Myocyte (in vitro differentiated cells): ENCODE measurements at regions not wholly inside any gene's neighbourhood (a gene's known extent, or its start where the extent isn't known, plus 50 kb on each side); places are given as distances from the start of the nearest gene placed in this dataset.

Experiments used
- DNase-seq: peaks from one replicate; pipeline ENCODE4 v3.0.0-alpha.2; 2012; ENCODE audit warnings: low read depth

DNA sequence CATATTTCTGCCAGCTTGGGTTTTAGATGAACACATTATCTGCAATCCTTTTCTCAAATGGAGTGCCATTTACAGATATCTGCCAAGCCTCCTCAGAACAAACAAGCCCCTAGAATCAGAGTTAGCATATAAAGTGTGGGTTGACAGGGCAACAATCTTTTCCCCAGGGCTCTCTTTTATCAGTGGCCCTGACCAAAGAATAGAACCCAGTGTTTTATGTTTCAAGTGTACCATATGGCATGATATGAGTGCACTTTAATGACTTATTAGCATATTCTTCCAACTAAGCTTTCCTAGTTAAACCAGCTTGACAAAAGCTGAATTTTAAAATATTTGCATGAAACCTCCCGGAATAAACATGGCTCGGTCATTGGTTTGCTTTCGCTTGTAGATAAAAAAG, 57.3 kb downstream of the EVX1 start:
- DNase-seq: no peak

DNA sequence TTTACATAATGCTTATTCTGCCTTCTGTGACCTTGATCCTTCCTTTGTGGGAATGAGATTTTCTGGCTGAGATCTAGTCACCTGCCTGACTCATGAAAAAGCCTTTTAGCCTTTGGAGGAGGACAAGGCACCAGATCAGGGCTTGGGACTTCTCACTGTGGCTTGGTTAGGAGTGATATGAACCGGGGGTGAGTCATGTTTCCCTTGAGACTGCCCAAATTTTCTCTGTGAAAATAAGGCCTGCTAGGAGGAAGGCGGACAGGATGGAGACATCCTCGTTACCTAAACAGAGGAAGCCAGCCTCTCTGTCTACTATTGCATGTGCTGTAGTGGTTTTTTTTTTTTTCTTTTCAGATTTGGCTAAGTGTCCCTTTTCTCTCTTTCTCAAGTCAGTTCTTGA, 57.8 kb downstream of the EVX1 start:
- DNase-seq: no peak

DNA sequence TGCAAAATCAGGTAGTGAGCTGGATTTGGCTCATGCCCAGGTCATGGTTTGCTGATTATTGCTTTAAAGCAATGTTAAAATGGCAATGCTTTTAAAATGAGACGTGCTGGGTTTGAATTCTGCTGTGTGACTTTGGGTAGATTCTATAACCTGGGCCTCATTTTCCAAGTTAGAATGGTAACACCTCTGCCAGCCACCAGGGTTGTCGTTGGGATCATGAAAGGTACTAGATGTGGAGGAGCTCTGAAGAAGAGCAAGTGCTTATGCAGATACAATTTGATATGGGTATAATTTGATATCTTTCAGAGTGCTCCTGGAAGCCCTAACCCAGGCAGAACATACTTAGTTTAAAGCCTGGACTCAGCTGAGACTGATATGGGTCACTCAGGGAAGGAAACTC, 60.0 kb downstream of the EVX1 start:
- DNase-seq: no peak

DNA sequence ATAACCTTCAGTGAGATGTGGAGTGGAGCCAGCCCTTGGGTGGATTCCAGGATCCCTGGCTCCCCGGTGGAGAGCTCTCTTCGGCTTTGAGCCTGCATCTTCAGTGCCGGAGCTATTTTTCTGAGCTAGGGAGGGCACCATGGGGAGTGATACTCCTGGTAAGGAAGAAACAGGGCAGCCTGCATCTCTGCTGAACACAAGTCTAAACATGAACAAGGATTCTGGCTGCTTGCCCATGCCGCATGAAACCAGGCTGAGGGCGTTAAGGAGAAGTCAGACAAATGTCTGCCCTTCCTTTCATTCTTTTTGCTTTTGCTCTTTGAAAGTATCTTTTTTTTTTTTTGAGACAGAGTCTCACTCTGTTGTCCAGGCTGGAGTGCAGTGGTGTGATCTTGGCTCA, 60.4 kb downstream of the EVX1 start:
- DNase-seq: no peak

DNA sequence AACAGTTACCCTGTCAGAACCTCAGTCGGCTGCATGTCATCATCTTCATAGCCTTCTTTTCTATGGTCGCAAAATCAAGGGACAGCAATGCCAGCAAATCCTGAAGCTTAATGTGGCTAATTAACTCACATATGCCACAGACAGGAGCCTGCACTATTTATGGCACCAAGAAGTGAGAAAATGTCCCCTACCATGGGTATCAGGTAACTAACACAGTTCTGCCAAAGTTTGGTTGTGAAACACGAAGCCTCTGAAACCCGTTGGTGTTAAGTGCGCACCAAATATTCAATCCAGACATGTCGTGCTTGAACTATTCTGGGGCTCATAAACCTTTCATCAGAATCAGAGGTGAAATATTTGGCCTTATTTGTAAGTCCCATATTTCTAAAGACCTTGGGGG, 63.3 kb downstream of the EVX1 start:
- DNase-seq: no peak

DNA sequence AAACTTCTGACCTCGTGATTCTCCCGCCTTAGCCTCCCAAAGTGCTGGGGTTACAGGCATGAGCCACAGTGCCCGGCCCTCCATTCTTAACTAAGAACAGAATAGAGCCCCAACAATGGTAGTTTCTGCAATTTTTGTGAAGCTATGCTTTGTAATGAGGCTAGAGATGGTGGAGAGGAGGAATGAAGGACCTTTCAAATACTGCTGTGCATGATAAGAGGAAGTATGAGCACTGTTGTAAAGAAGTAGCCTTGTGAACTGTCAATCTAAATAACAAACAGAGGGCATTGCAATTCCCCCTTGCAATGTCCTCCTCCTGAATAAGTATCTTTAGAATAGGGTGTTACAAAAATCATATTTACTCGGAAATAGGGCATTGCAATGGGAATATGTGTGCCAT, 70.2 kb downstream of the EVX1 start:
- DNase-seq: no peak

DNA sequence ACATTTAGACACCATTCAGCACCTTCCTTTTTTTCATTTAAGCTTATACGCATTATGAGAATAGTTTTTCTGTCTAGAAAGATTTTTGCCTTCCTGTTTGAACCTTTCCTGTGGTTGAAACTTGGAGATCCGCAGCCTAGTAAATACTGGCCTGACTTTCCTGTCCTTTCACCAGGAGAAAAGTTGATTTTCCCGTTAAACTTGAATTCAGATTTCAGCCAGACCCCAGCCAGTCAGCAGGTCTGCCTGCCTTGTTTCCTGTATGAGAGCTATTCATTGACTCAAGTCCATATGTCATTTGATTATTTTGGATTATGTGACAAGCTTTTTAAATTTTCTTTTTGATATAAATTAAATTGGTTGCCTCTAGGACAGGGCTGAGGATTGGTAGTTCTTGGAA, 71.5 kb downstream of the EVX1 start:
- DNase-seq: no peak

DNA sequence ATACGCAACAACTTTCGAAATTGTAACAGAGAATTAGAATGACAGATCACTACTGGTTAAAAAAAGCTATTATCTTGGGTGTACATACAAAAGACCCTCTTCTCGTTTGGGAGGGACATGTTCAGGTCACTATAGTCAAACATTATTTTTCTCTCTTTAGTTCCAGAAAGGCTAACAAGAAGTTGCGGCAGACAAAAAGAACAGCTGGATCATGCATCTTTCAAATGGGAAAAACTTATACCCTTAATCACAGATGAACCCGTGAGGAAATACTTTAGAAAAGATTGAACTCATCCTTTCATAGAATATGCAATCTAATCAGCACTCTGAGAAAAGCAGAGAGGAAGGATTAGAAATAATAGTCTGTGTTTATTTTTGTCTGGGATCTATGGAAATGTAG, 72.5 kb downstream of the EVX1 start:
- no peak for DNase-seq

DNA sequence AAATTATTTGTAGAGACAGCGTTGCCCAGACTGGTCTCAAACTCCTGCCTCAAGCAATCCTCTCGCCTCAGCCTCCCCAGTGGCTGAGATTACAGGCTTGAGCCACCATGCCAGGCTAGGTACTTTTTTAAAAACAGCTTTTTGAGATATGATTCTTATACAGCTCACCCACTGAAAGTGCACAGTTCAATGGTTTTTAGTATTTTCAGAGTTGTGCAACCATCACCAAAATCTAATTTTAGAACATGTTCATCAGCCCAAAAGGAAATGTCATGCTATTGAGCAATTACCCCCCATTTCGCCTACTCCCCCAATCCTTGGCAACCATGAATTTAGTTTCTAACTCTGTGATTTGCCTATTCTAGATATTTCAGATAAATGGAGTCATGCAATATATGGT, 73.7 kb downstream of the EVX1 start:
- peak; percentile 5 for DNase-seq

DNA sequence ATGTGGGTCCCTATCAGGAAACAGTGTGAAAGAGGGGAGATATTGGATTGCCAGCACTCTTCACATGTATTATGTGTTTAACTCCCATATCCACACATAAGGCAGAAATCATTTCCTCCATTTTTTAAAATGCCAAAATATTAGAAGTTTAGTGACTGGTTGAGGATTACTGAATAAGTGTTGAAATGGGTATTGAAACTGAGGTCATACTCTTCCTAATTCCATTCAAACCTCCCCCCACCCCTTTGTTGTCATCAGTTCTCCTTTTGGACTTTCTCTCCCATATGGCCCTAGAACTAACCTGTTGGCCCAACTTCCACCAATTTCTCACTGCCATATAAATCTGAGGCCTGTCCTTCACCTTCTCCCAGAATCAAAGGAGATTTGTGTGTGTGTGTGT, 81.6 kb downstream of the EVX1 start:
- no peak for DNase-seq

DNA sequence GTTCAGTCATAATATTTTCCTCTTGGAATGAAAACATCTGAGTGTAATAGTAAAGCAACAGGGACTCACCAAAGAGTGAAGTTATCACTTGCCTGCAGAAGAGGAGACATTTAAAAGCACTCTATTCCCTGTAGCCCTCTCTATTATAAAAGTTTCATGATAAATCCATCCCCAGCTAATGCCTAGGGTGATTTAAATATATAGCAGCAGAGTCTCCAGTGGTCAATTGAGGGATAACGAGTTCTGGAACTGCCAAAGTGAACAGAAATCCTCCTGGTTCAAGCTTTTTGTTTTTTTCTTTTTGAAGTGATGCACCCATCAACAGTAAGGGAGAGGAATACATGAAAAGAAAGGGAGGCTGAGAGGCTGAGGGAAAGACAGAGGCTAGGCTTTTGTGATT, 87.3 kb downstream of the EVX1 start:
- no peak for DNase-seq

DNA sequence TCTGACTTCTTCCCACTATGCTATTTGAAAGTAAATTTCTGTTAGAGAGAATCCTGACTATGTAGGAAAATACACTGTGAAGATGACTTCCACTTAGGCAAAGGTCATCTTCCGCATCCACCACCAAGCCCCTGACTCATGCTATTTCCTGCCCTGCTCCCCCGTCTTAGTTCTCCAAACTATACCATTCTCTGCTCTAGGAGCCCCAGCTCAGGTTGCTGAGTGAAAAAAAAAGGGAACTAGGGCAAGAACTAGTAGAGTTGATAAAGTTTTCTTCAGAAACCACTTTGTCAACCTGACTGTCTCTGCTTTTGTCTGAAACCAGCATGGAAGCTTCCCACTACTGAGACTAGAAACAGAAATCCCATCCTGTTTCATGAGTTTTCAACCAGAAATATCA, 96.9 kb downstream of the EVX1 start:
- DNase-seq: no peak

DNA sequence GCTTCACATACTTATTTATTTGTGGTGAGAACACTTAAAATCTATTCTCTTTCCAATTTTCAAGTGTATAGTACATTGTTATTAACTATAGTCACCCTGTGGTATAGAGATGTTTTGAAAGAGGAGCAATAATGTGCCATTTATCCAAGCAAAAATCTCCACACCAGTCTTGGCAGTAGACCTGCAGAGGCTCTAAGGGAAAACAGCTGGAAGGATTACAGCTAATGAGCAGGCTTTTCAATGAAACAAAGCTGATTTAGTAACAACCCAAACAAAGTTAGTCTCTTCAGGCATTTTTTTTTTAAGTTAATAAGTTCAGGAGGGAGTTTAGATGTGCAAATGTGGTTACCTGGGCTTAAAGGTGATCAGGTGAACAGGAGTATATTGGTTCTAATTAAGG, 101.9 kb downstream of the EVX1 start:
- no peak for DNase-seq

DNA sequence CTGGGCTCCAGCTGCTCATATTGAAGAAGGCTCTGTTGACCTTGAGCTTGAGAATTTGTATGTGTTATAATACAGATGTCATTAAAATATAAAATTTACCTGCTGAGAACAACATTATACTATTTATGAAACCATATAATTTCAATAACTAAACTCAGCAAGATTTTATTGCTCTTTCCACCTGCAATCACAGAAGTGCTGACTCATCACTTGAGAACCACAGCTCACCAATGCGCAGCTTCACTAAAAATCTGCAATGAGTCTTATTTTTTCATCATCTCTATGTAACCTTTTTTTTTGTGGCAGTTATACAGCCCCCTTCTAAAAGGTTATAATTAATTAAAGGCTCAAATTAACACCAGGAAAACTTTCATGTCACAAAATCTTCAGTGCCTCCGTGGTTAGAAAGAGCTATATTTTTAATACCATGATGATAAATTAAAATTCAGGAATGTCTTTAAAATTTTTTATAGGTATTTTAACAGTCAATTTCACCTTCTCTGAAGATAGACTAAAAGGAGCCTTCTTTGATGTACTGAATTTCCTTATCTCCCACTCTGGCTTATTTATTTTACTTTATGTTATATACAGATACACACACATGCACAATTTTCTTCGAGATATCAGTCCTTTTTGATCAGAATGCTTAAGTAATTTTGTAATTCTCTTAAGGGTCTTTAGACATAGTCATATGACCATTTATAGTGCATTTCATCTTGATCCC, 102.7 kb downstream of the EVX1 start:
- no peak for DNase-seq

DNA sequence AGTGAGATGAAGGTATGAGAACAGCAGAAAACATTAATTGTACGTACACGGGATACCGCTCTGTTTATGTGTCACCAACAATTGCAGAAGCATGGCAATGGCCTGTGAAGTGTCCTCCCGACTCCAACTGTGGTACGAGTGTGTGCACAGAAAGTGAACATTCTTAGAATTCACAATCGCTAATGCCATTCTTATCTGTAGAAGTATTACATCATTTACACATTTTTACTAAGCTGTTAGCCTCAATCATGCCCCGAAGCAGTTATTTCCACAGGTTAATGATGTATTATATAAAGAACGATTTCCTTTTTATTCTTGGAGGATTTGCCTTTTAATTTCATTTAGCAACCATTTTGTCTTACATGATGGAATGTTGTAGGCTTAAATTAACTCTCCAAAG, 103.4 kb downstream of the EVX1 start:
- DNase-seq: no peak

DNA sequence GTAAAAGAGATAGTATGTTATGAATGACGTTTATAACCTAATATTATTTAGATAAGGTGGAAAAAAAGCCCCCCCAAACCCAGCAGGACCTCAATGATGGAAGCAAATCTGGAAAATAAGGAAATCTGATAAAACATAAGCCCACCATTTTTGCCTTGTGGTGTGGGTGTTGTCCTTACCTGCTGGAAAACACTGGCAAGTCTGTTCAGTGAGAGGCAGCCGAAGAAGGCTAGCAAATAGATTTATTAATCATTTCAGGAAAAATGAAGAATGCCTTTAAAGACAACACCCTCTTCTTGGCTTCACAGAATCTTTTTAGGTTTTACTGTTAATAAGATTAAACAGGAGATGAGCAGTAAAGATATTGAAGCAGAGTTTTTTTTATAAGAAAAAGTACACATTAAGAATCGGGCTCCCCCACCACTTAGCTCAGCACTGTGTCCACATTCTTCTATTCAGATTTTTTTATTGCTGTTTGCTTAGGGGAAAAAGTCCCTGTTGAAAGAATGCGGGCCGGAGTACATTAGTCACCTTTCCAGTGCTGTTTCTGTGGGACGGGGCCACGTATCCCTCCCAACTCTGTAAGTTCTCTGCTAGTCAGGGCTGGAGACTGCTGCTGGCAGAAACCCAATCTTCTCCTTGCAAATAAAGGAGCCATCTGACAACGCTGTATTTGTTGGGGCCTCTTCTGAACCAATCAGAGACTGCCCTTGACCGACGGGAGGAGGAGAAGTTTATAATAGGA, 104.1 kb downstream of the EVX1 start:
- peak; percentile 23 for DNase-seq

DNA sequence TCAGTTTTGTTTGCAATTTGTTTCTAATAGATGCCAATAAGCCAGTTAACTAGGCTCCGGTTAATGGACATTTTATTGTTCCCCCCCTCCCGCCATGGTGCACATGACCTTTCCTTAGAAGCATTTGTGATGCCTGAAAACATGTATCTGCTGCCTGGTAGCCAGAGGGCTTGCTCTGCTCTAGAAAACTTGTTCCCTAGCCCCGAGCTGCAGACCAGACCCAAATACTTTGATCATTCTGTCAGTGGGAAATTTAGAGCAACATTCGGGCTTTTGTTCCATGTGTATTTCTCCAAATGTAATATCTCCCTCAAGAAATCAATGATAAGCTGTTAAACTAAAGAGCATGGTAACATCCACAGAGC, 104.7 kb downstream of the EVX1 start:
- no peak for DNase-seq

DNA sequence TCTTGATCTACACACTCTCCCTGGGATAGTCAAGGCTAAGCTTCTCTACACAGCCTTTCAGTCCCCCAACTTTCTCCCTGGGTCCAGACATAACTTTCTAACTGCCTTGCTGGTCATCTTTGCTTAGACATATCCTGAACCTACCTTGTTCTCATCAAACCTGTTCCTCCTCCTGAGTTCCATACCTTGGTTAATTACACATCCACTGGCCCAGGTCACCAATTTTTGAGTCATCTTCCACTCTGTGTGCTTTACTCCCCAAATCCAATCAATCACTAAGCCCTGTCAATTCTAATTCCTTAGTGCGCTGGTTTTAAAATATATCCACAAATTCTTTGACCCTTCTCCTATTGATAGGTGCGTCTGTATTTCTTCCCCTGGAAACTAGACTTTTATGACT, 107.0 kb downstream of the EVX1 start:
- DNase-seq: no peak

DNA sequence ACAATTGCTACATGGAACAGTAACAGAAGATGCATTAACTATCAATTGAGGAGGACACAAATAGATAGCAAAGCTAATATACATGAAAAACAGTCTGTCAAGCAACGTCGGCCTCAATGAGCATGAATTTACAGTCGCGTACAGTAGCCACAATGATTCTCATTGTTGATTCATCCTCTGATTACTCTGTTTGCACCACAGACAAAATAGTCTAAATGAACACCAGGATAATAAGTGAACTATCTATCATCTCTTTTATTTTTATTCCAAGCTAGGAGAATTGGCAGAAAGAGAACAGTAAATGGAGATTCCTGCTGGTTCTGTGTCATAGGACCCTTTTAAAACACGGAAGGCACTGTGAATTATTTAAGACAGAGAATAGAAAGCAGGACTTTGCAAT, 108.5 kb downstream of the EVX1 start:
- no peak for DNase-seq

DNA sequence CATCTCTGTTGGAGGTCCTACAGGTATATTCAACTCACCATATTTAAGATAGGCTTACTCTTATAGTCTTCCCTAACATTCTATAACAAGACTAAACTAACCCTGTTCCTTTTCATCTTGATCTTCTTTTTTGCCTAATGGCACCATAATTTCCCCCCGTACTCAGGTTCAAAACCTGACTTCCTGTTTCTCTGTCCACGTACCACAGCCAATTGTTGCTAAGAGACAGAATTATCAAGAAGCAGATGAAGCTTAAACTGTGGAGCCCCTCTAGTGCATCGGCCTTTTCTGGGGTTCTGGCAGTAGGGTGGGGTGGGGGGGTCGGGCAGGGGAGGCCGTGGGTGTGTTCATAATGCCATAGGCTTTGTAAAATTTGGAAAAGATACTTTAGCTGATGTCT, 109.2 kb downstream of the EVX1 start:
- DNase-seq: no peak

DNA sequence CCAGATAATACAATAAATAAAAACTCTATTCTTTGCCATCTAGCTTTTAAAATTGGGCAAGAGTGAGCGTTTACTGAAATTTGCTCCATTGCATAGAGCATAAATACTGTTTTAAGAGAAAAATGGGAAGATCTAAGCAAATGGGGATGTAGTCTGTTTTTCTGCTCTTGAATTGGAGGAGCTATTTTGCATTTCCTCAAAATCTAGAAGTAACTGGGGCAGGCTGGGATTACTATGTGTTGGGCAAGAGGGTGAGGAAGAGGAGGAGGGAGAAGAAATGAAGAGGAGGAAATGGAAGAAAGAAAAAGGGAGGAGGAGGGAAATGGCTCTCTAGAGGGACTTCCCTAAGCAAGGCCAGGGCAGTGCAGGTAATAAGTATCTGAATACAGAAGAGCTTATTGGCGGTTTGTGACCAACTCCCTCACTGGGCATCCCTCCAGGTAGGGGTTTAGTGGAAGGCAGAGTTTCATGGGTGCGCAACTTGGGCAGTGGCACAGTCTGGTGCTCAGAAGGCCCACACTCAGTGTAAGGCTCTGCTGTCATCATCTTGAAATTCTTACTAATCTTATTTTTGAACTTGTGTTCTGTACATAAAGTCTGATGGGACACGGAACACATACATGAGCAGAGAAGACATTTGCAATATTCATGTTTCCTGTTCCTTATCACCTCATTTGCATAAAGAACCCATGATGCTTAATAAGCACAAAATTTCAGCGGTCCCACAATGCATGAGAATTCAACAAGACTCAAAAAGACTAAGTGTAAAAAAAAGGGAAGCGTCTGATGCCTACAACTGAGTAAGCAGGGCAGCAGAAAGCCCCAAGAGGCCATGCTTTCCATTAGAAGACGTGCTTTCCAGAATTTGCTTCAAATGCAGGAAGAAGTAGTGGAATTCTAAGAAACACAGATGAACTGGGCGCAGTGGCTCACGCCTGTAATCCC, 116.9 kb downstream of the EVX1 start:
- no peak for DNase-seq

DNA sequence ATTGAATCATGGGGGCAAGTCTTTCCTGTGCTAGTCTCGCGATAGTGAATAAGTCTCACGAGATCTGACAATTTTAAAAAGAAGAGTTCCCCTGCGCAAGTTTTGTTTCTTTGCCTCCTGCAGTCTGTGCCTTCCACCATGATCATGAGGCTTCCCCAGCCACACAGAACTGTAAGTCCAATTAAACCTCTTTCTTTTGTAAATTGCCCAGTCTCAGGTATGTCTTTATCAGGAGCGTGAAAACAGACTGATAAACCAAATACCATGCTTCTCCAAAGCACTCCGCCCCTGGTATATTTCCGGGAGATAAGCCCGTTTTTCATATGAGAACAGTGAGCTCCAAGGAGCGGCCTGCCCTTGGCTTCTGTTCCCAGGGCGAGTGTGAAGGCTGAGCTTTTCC, 118.9 kb downstream of the EVX1 start:
- no peak for DNase-seq
